ENCODE measurements at regions not wholly inside any gene's neighbourhood (a gene's known extent, or its start where the extent isn't known, plus 50 kb on each side); places are given as distances from the start of the nearest gene placed in this dataset.
A peak's percentile ranks its signal among the peaks of the same experiment; 100 is the strongest.

DNA sequence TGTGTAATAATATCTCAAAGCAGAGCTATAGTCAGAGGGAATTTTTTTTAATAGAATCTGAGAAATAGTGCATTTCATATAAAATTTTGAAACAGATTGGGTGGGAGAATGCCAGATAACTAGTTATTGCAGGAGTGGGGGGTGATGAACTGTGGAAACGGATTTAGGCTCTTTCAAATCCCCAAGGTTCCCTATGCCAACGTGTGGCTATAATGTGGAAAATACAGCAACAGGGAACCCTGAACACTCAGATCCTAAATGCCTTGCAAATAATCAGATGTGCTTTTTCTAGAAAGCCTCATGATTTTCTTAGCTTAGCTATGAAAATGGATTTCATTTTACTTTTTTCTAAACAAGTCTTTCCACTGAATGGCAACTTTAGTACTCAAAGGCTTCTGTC, 180.5 kb upstream of the DMAC1 start:
- TF ChIP-seq POLR2A (IDR thresholded peaks at IDR 0.05; ENCODE audit: extremely low read depth, insufficient read length) (no peak), MYC (IDR thresholded peaks at IDR 0.05; ENCODE audit: low read depth, low read length) (no peak)
- TF ChIP-seq, protein P1, sequence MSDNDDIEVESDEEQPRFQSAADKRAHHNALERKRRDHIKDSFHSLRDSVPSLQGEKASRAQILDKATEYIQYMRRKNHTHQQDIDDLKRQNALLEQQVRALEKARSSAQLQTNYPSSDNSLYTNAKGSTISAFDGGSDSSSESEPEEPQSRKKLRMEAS (IDR thresholded peaks at IDR 0.05; ENCODE audit: low read depth, low read length): no peak
- TF ChIP-seq, protein P2, sequence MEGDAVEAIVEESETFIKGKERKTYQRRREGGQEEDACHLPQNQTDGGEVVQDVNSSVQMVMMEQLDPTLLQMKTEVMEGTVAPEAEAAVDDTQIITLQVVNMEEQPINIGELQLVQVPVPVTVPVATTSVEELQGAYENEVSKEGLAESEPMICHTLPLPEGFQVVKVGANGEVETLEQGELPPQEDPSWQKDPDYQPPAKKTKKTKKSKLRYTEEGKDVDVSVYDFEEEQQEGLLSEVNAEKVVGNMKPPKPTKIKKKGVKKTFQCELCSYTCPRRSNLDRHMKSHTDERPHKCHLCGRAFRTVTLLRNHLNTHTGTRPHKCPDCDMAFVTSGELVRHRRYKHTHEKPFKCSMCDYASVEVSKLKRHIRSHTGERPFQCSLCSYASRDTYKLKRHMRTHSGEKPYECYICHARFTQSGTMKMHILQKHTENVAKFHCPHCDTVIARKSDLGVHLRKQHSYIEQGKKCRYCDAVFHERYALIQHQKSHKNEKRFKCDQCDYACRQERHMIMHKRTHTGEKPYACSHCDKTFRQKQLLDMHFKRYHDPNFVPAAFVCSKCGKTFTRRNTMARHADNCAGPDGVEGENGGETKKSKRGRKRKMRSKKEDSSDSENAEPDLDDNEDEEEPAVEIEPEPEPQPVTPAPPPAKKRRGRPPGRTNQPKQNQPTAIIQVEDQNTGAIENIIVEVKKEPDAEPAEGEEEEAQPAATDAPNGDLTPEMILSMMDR (IDR thresholded peaks at IDR 0.05; ENCODE audit: low read depth, low read length): no peak
- DNase-seq (ENCODE audit: low read depth): no peak
- no peak overlapping the region for H3K4me3 ChIP-seq (ENCODE audit: low read depth, low read length)

DNA sequence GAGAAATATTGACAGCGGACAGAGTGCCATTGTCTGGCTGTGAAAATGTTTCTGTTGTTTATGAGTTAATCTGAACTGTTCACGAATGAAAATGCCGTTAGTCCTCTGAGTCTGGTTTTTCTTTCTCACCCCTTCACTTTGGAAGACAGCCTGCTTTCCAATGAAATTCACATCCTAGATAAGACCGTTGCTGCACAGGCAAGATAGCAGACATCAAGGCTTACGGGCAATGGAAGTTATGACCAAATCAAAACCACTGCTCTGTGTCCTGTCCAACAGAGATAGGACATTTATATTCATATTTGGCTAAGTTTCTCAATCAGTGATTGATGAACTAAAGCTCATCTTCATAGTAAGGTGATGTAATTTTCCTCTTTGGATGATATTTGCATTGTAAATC, 180.0 kb upstream of the DMAC1 start:
- TF ChIP-seq MYC (IDR thresholded peaks at IDR 0.05; ENCODE audit: low read depth, low read length) (no peak), POLR2A (IDR thresholded peaks at IDR 0.05; ENCODE audit: extremely low read depth, insufficient read length) (no peak)
- TF ChIP-seq, protein P1 (IDR thresholded peaks at IDR 0.05; ENCODE audit: low read depth, low read length): no peak
- TF ChIP-seq, protein P2 (IDR thresholded peaks at IDR 0.05; ENCODE audit: low read depth, low read length): no peak
- DNase-seq (ENCODE audit: low read depth): no peak
- H3K4me3 ChIP-seq (ENCODE audit: low read depth, low read length): no peak overlapping the region

DNA sequence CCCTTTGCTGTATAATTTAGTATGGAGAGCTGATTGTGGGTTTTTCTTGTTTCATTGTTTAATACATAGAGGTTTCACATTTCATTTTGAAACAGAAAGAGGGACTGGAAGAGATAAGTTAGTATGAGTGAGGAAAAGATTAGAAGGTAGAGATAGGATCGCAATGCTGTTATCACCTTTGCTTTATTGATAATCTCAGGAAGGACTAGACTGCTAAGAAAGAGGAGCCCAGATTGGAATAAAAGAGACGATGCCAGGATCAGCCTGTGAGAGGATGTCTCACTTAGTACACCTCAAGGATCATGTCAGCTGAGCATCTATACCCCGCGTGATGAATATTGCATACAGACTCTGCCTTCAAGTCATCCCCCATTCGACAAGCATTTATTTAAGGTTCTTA, 178.0 kb upstream of the DMAC1 start:
- no peak for TF ChIP-seq MYC (IDR thresholded peaks at IDR 0.05; ENCODE audit: low read depth, low read length)
- no peak overlapping the region for H3K4me3 ChIP-seq (ENCODE audit: low read depth, low read length)
- DNase-seq (ENCODE audit: low read depth): no peak

DNA sequence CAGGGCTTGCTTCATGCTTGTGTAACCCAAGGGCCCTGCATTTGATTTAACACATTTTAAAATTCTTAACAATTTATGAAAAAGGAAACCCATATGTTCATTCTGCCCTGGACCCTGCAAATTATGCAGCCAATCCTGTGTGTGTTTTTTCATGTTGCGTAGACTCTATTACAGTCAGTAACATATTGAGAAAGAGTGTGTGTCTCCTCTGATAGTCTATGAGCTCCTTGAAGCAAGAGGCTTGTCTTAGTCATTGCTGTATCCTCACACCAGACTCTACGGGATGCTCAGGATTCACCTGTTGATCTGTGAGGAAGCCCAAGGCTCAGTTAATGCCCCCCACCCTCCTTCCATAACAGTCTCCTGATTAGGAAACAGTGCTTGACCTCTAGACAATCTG, 177.3 kb upstream of the DMAC1 start:
- TF ChIP-seq, protein P2 (IDR thresholded peaks at IDR 0.05; ENCODE audit: low read depth, low read length): no peak
- TF ChIP-seq MYC (IDR thresholded peaks at IDR 0.05; ENCODE audit: low read depth, low read length): 0 out of 2 replicates have a peak, but pooled peaks have one; percentile 8
- peak; percentile 70 for DNase-seq (ENCODE audit: low read depth)
- H3K4me3 ChIP-seq (ENCODE audit: low read depth, low read length): no peak overlapping the region

DNA sequence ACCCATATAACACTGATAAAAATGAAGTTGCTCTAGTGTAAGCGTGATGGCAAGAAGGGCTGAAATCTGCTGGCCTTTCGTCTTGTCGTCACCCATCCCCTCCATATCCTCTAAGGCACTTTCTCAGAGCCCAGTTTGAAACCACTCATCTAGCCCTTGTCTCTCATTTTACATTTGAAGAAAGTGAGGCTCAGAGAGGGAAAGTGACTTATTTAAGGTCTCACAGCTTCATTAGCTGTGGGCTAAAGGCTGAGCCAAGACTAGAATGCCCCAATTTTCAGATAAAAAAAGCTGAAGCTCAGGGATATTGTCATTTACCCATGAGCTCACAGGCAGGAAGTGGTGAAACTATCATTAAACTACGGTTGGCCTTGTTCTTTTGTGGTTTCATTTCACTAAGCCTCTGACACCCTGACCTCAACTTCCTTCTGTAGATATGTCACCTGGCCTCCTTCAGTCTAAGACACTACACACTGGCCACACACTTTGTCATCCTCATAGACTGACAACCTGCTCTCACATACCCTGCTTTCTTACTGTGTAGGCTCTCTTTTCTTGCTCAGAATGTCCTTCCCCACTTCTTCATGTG, 176.7 kb upstream of the DMAC1 start:
- H3K4me3 ChIP-seq (ENCODE audit: low read depth, low read length): peak overlapping the region; percentile 5
- TF ChIP-seq, protein P1 (IDR thresholded peaks at IDR 0.05; ENCODE audit: low read depth, low read length): peak; percentile 63; the same call in 1 of the 2 replicates
- TF ChIP-seq, protein P2 (IDR thresholded peaks at IDR 0.05; ENCODE audit: low read depth, low read length): no peak
- TF ChIP-seq MYC (IDR thresholded peaks at IDR 0.05; ENCODE audit: low read depth, low read length) (no peak), POLR2A (IDR thresholded peaks at IDR 0.05; ENCODE audit: extremely low read depth, insufficient read length) (no peak)
- DNase-seq (ENCODE audit: low read depth): peak; percentile 99

DNA sequence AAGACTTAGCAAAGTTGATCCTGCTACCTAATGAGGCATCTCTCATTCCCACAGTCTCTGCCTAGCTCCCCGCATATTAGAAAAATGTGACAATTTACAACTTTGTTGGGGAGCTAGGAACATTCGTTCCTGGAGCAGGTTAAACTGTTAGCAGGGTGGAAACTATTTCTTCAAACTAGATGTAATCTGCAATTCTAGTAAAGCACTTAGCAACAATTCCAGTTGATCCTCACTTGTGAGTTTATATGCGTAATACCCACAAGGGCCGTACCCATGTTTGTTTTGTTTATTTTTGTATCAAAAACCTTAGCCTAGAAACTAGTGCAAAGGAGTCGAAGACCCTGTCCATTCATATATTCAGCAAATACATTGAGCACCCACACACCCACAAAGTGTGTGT, 175.8 kb upstream of the DMAC1 start:
- DNase-seq (ENCODE audit: low read depth): no peak
- H3K4me3 ChIP-seq (ENCODE audit: low read depth, low read length): no peak overlapping the region
- TF ChIP-seq, protein P2 (IDR thresholded peaks at IDR 0.05; ENCODE audit: low read depth, low read length): no peak
- no peak for TF ChIP-seq MYC (IDR thresholded peaks at IDR 0.05; ENCODE audit: low read depth, low read length)
- TF ChIP-seq, protein P1 (IDR thresholded peaks at IDR 0.05; ENCODE audit: low read depth, low read length): no peak
- no peak for TF ChIP-seq POLR2A (IDR thresholded peaks at IDR 0.05; ENCODE audit: extremely low read depth, insufficient read length)

Measured in NB4 (cell line).